SK-N-SH (cell line): ENCODE measurements at regions not wholly inside any gene's neighbourhood (a gene's known extent, or its start where the extent isn't known, plus 50 kb on each side); places are given as distances from the start of the nearest gene placed in this dataset.

Experiments
- CTCF ChIA-PET: fragments of 300-600, 350-600 bp; formaldehyde crosslinking; extraction: SDS; loops from one replicate; lab custom pipeline; 2021; lab: Yijun Ruan, JAX
- POLR2A ChIA-PET: fragments of 350-600 bp; sonication (Branson Sonifier 250); formaldehyde crosslinking; extraction: SDS; loops from one replicate; lab custom pipeline; 2020; ENCODE audit warnings: antibody characterized with exemption, inconsistent platforms; lab: Yijun Ruan, JAX
- DNase-seq: peaks from one replicate; pipeline ENCODE4 v3.0.0; 2012
- H2AFZ ChIP-seq: fragments of 200-600 bp; sonication (generic); 2 replicates; pipeline ENCODE4 v1.8.1; 2016; ENCODE audit warnings: antibody characterized with exemption, mild to moderate bottlenecking, low read depth
- H3F3A ChIP-seq: fragments of 200-600 bp; sonication (generic); replicated peaks from 2 replicates; pipeline ENCODE3; 2016; ENCODE audit warnings: antibody characterized with exemption, mild to moderate bottlenecking; ENCODE audit not compliant: insufficient read depth
- H3K27ac ChIP-seq, 2 experiments: fragments of 200-500 bp in 1 of 2; fragments of 200-600 bp in 1 of 2; sonication (Bioruptor generic) in 1 of 2; sonication (generic), shearing (Covaris generic) in 1 of 2; 2 replicates each; pipeline versions ENCODE4 v1.5.1 to v1.6.1; 2014 to 2016; ENCODE audit warnings: low read depth in 2 of 2, inconsistent platforms in 1 of 2, low read length in 1 of 2, mild to moderate bottlenecking in 1 of 2, mixed read lengths in 1 of 2
- H3K27me3 ChIP-seq: fragments of 200-600 bp; sonication (generic), shearing (Covaris generic); 2 replicates; pipeline ENCODE4 v1.6.1; 2016; ENCODE audit warnings: mixed run types; ENCODE audit not compliant: insufficient read depth
- H3K36me3 ChIP-seq, 2 experiments: fragments of 200-500 bp in 1 of 2; fragments of 200-600 bp in 1 of 2; sonication (Bioruptor generic) in 1 of 2; sonication (generic) in 1 of 2; replicated peaks in 1 of 2; 2 replicates each; pipeline versions ENCODE3 to v1.5.1; 2014 to 2016; ENCODE audit warnings: low read length in 1 of 2, mild to moderate bottlenecking in 1 of 2; ENCODE audit not compliant: insufficient read depth in 2 of 2, control insufficient read depth in 1 of 2
- H3K4me1 ChIP-seq, 2 experiments: fragments of 200-500 bp in 1 of 2; fragments of 200-600 bp in 1 of 2; sonication (Bioruptor generic) in 1 of 2; sonication (generic), shearing (Covaris generic) in 1 of 2; 2 replicates each; pipeline versions ENCODE4 v1.5.1 to v1.6.1; 2014 to 2016; ENCODE audit warnings: low read depth in 1 of 2, low read length in 1 of 2, mixed run types in 1 of 2; ENCODE audit not compliant: insufficient read depth in 2 of 2, control insufficient read depth in 1 of 2
- H3K4me2 ChIP-seq: fragments of 200-600 bp; sonication (generic), shearing (Covaris generic); 2 replicates; pipeline ENCODE4 v1.6.1; 2017; ENCODE audit warnings: mixed run types
- H3K4me3 ChIP-seq, 2 experiments: fragments of 200-500 bp in 1 of 2; fragments of 200-600 bp in 1 of 2; sonication (Bioruptor generic) in 1 of 2; sonication (generic), shearing (Covaris generic) in 1 of 2; 2 replicates each; pipeline versions ENCODE4 v1.5.1 to v1.8.1; 2014 to 2016; ENCODE audit warnings: low read depth in 2 of 2, inconsistent platforms in 1 of 2, low read length in 1 of 2, mild to moderate bottlenecking in 1 of 2, mixed read lengths in 1 of 2, moderate library complexity in 1 of 2
- H3K79me2 ChIP-seq: fragments of 200-600 bp; sonication (generic); 2 replicates; pipeline ENCODE4 v1.8.1; 2017; ENCODE audit warnings: mild to moderate bottlenecking; ENCODE audit not compliant: insufficient read depth
- H3K9ac ChIP-seq: fragments of 200-600 bp; sonication (generic); 2 replicates; pipeline ENCODE4 v1.6.1; 2017; ENCODE audit warnings: mixed run types
- H3K9me2 ChIP-seq: fragments of 200-600 bp; sonication (generic); 2 replicates; pipeline ENCODE4 v1.6.1; 2017; ENCODE audit warnings: mixed run types
- H3K9me3 ChIP-seq: fragments of 200-600 bp; sonication (generic); 2 replicates; pipeline ENCODE4 v1.6.1; 2017; ENCODE audit warnings: mixed run types, mild to moderate bottlenecking, moderate library complexity
- H4K20me1 ChIP-seq: fragments of 200-600 bp; sonication (generic); 2 replicates; pipeline ENCODE4 v1.6.1; 2017; ENCODE audit warnings: mild to moderate bottlenecking, mixed run types; ENCODE audit not compliant: insufficient read depth
- CHD2 ChIP-seq: fragments of 150-350 bp; IDR thresholded peaks from 2 replicates; pipeline ENCODE4 v1.6.1; 2018; ENCODE audit warnings: low read length; ENCODE audit not compliant: partially characterized antibody
- CTCF ChIP-seq: fragments of 200-600 bp; sonication (generic); IDR thresholded peaks from 2 replicates; pipeline ENCODE4 v1.6.1; 2017; ENCODE audit warnings: antibody characterized with exemption, mild to moderate bottlenecking, moderate library complexity
- EP300 ChIP-seq, 2 experiments: IDR thresholded peaks; 2 replicates each; pipeline versions ENCODE4 v1.4.0 to v1.6.1; 2012; ENCODE audit warnings: borderline replicate concordance in 1 of 2, low read depth in 1 of 2, low read length in 1 of 2
- GABPA ChIP-seq: IDR thresholded peaks from 2 replicates; pipeline ENCODE4 v1.4.0; 2012; ENCODE audit warnings: low read depth, mild to moderate bottlenecking
- MEF2A ChIP-seq: IDR thresholded peaks from 2 replicates; pipeline ENCODE4 v1.4.0; 2012; ENCODE audit warnings: low read depth, borderline replicate concordance
- MXI1 ChIP-seq: IDR thresholded peaks from 2 replicates; pipeline ENCODE4 v1.6.1; 2012; ENCODE audit warnings: mild to moderate bottlenecking, low read depth, low read length, improper control_type of control experiment
- NFIC ChIP-seq: IDR thresholded peaks from 2 replicates; pipeline ENCODE4 v1.4.0; 2012; ENCODE audit warnings: borderline replicate concordance
- PBX3 ChIP-seq: IDR thresholded peaks from 2 replicates; pipeline ENCODE4; 2012
- POLR2AphosphoS5 ChIP-seq: IDR thresholded peaks from 2 replicates; pipeline ENCODE4 v1.6.1; 2012; ENCODE audit warnings: low read depth, low read length
- RAD21 ChIP-seq: IDR thresholded peaks from 2 replicates; pipeline ENCODE4 v1.6.1; 2012; ENCODE audit warnings: mild to moderate bottlenecking, low read length
- REST ChIP-seq: IDR thresholded peaks from 2 replicates; pipeline ENCODE4 v1.6.1; 2012; ENCODE audit warnings: mild to moderate bottlenecking, low read depth, low read length, moderate library complexity
- RFX5 ChIP-seq: IDR thresholded peaks from 2 replicates; pipeline ENCODE4 v1.6.1; 2012; ENCODE audit warnings: mild to moderate bottlenecking, improper control_type of control experiment, low read length
- RXRA ChIP-seq: IDR thresholded peaks from 2 replicates; pipeline ENCODE4 v1.4.0; 2012; ENCODE audit warnings: low read depth, mild to moderate bottlenecking, borderline replicate concordance
- SIN3A ChIP-seq: IDR thresholded peaks from 2 replicates; pipeline ENCODE4 v1.6.1; 2012; ENCODE audit warnings: low read depth, mild to moderate bottlenecking, low read length, moderate library complexity, borderline replicate concordance
- SMC3 ChIP-seq: IDR thresholded peaks from 2 replicates; pipeline ENCODE4 v1.6.1; 2012; ENCODE audit warnings: low read depth, low read length, improper control_type of control experiment
- TAF1 ChIP-seq: IDR thresholded peaks from 2 replicates; pipeline ENCODE4 v1.6.1; 2012; ENCODE audit warnings: low read depth, mild to moderate bottlenecking, low read length, moderate library complexity, borderline replicate concordance
- TCF12 ChIP-seq: IDR thresholded peaks from 2 replicates; pipeline ENCODE4 v1.4.0; 2012
- TEAD4 ChIP-seq: IDR thresholded peaks from 2 replicates; pipeline ENCODE4 v1.4.0; 2012; ENCODE audit warnings: mild to moderate bottlenecking, borderline replicate concordance; ENCODE audit not compliant: insufficient read depth
- USF1 ChIP-seq: IDR thresholded peaks from 2 replicates; pipeline ENCODE4 v1.4.0; 2012; ENCODE audit warnings: low read depth, borderline replicate concordance
- YY1 ChIP-seq: IDR thresholded peaks from 2 replicates; pipeline ENCODE4 v1.4.0; 2012; ENCODE audit warnings: low read depth, mild to moderate bottlenecking
- WGBS: methylation state at CpG from one replicate; pipeline ENCODE4 v1.1.6; 2017; ENCODE audit warnings: low lambda C conversion rate; 5-methylcytosine and 5-hydroxymethylcytosine counted together
- TF ChIP-seq, protein P1 (sequence below): IDR thresholded peaks from 2 replicates; pipeline ENCODE4 v1.4.0; 2012; ENCODE audit warnings: low read depth
- TF ChIP-seq, protein P2 (sequence below): fragments of 150-350 bp; IDR thresholded peaks from 2 replicates; pipeline ENCODE4 v1.6.1; 2016; ENCODE audit warnings: mild to moderate bottlenecking, low read depth, low read length

GRCh38 chr1:184914149-184914548 lies 60.2 kb downstream of the NIBAN1 start (continued):
- TF ChIP-seq USF1 (no peak), MXI1 (no peak), RXRA (no peak), SIN3A (no peak), CHD2 (no peak), TCF12 (no peak)

DNA sequence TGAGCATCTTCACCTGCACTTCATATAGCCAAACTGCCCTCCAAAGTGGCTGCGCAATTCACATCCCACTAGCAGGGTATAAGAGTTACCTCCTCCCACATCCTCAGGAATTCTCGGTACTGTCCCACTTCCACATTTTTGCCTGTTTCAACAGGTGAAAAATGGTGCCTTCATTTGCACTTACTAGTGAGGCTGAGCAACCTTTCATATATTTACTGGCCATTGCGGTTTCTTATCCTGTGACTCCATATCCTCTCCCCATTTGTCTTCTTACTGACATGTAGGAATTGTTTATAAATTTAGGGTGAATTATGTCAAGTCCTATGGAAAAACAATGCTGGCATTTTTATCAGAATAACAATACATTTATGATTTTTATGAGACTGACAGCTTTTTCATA lies 61.9 kb downstream of the NIBAN1 start:
- H3K9me3 ChIP-seq: no peaks in the 10 kb centered on the region
- no peak overlapping the region for H3K4me2 ChIP-seq
- H3K9me2 ChIP-seq: no peaks in the 10 kb centered on the region
- H4K20me1 ChIP-seq: no peaks in the 10 kb centered on the region; the same call in 1 of the 2 replicates
- TF ChIP-seq TEAD4: no peak
- TF ChIP-seq CTCF: no peak
- no peak for TF ChIP-seq TCF12
- TF ChIP-seq GABPA: no peak
- TF ChIP-seq RXRA: no peak
- TF ChIP-seq PBX3: no peak
- no peak for TF ChIP-seq RAD21
- no peak for TF ChIP-seq NFIC
- TF ChIP-seq, protein P1, sequence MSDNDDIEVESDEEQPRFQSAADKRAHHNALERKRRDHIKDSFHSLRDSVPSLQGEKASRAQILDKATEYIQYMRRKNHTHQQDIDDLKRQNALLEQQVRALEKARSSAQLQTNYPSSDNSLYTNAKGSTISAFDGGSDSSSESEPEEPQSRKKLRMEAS: no peak
- TF ChIP-seq MEF2A: no peak
- TF ChIP-seq SMC3: no peak
- no peak for TF ChIP-seq YY1
- TF ChIP-seq EP300 (IDR thresholded peaks at IDR 0.05; ENCODE audit: borderline replicate concordance in 1 of 2, low read depth in 1 of 2, low read length in 1 of 2): no peak
- TF ChIP-seq, protein P2, sequence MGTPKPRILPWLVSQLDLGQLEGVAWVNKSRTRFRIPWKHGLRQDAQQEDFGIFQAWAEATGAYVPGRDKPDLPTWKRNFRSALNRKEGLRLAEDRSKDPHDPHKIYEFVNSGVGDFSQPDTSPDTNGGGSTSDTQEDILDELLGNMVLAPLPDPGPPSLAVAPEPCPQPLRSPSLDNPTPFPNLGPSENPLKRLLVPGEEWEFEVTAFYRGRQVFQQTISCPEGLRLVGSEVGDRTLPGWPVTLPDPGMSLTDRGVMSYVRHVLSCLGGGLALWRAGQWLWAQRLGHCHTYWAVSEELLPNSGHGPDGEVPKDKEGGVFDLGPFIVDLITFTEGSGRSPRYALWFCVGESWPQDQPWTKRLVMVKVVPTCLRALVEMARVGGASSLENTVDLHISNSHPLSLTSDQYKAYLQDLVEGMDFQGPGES: no peak
- no peak for TF ChIP-seq CHD2
- no peak for TF ChIP-seq POLR2AphosphoS5
- no peak for TF ChIP-seq REST
- no peak for TF ChIP-seq USF1
- TF ChIP-seq TAF1: no peak
- no peak for TF ChIP-seq RFX5
- H3F3A ChIP-seq: no peaks in the 10 kb centered on the region
- WGBS: 91% methylated on average over 3 of the region's 3 CpGs
- H3K27me3 ChIP-seq: no peaks in the 10 kb centered on the region
- H3K4me1 ChIP-seq: peaks cover 7 to 16% of the 10 kb centered on the region in 2 experiments; a peak in 3 of 4 replicates
- ChIA-PET CTCF (interaction anchor here (1.0 kb wide), 1 partner anchor 70 kb away, joined by 4 read pairs; no protein-coding TSS in a partner anchor), POLR2A (no interaction called here)
- H2AFZ ChIP-seq: no peak overlapping the region
- no peaks in the 10 kb centered on the region for H3K79me2 ChIP-seq
- H3K27ac ChIP-seq: no peak overlapping the region
- peaks cover 0 to 6% of the 10 kb centered on the region in 2 experiments for H3K36me3 ChIP-seq
- no peak for DNase-seq
- H3K4me3 ChIP-seq: no peak overlapping the region
- H3K9ac ChIP-seq: no peak overlapping the region
